Kidney epithelial cell (primary cell): ENCODE measurements at regions not wholly inside any gene's neighbourhood (a gene's known extent, or its start where the extent isn't known, plus 50 kb on each side); places are given as distances from the start of the nearest gene placed in this dataset.
"Not testable (repeated sequence)": the region's sequence is repeated elsewhere in the genome, so short reads cannot be mapped to it uniquely, and the experiment has no call there.

Experiments
- DNase-seq: peaks from one replicate; pipeline ENCODE4 v3.0.0-alpha.2; 2010; ENCODE audit warnings: low read depth
- H3K27me3 ChIP-seq: 2 replicates; pipeline ENCODE4 v1.6.0; 2011; ENCODE audit warnings: low read length; ENCODE audit not compliant: control insufficient read depth, insufficient read depth
- H3K36me3 ChIP-seq: 2 replicates; pipeline ENCODE4 v1.5.1; 2011; ENCODE audit warnings: low read length; ENCODE audit not compliant: control insufficient read depth, insufficient read depth
- H3K4me3 ChIP-seq: 2 replicates; pipeline ENCODE4 v1.5.1; 2011; ENCODE audit warnings: low read depth, mild to moderate bottlenecking, control low read depth, low read length
- CTCF ChIP-seq: IDR thresholded peaks from 2 replicates; pipeline ENCODE4 v1.5.1; 2011; ENCODE audit warnings: mild to moderate bottlenecking, moderate library complexity, low read length, control low read depth, inconsistent platforms; ENCODE audit not compliant: insufficient read depth, poor library complexity, severe bottlenecking

GRCh38 chr20:53763707-53764414, 170.2 kb upstream of the ZNF217 start:
- no peak overlapping the region for H3K4me3 ChIP-seq
- no peak for TF ChIP-seq CTCF

GRCh38 chr20:53762423-53762798, 168.8 kb upstream of the ZNF217 start:
- H3K4me3 ChIP-seq, H3K27me3 ChIP-seq, H3K36me3 ChIP-seq, DNase-seq: not testable (repeated sequence)

More at GRCh38 chr20:53763707-53764414, 170.2 kb upstream of the ZNF217 start:
- no peaks in the 10 kb centered on the region for H3K36me3 ChIP-seq
- DNase-seq, result no peak
- no peaks in the 10 kb centered on the region for H3K27me3 ChIP-seq

- H3K4me3 ChIP-seq, result no peak overlapping the region
- H3K27me3 ChIP-seq, result no peaks in the 10 kb centered on the region
- no peaks in the 10 kb centered on the region for H3K36me3 ChIP-seq
- TF ChIP-seq CTCF, result no peak
- no peak for DNase-seq
Observed at GRCh38 chr20:53760025-53760441, 166.4 kb upstream of the ZNF217 start.

- no peaks in the 10 kb centered on the region for H3K27me3 ChIP-seq
- H3K36me3 ChIP-seq, result no peaks in the 10 kb centered on the region
- no peak for TF ChIP-seq CTCF
- no peak for DNase-seq
- H3K4me3 ChIP-seq, result no peak overlapping the region
Observed at GRCh38 chr20:53757472-53757913, 163.9 kb upstream of the ZNF217 start.

GRCh38 chr20:53755733-53756531, 162.3 kb upstream of the ZNF217 start:
- no peak for TF ChIP-seq CTCF
- H3K36me3 ChIP-seq, result no peaks in the 10 kb centered on the region
- DNase-seq, result no peak
- no peaks in the 10 kb centered on the region for H3K27me3 ChIP-seq
- H3K4me3 ChIP-seq, result no peak overlapping the region

GRCh38 chr20:53753880-53754459, 160.3 kb upstream of the ZNF217 start:
- Histone ChIP-seq H3K36me3 (no peaks in the 10 kb centered on the region), H3K4me3 (no peak overlapping the region), H3K27me3 (no peaks in the 10 kb centered on the region)
- DNase-seq, result no peak
- TF ChIP-seq CTCF, result no peak
